WI38 (cell line): ENCODE measurements at regions not wholly inside any gene's neighbourhood (a gene's known extent, or its start where the extent isn't known, plus 50 kb on each side); places are given as distances from the start of the nearest gene placed in this dataset.

Experiments used
- H3K4me3 ChIP-seq: 2 replicates; pipeline ENCODE4 v1.5.1; 2011; ENCODE audit warnings: low read depth, mild to moderate bottlenecking, control low read depth, low read length
- CTCF ChIP-seq: IDR thresholded peaks from 2 replicates; pipeline ENCODE4 v1.5.1; 2012; ENCODE audit warnings: low read depth, mild to moderate bottlenecking, control low read depth, low read length

GRCh38 chr6:91879386-91879995, 1292.6 kb upstream of the MAP3K7 start:
- no peak for TF ChIP-seq CTCF
- no peak overlapping the region for H3K4me3 ChIP-seq

GRCh38 chr6:91877994-91878393, 1291.1 kb upstream of the MAP3K7 start:
- TF ChIP-seq CTCF: no peak
- H3K4me3 ChIP-seq: no peak overlapping the region

GRCh38 chr6:91874971-91875370, 1288.1 kb upstream of the MAP3K7 start:
- no peak for TF ChIP-seq CTCF
- no peak overlapping the region for H3K4me3 ChIP-seq

- no peak for TF ChIP-seq CTCF
- H3K4me3 ChIP-seq: no peak overlapping the region
Measured at GRCh38 chr6:91868539-91869202, 1281.8 kb upstream of the MAP3K7 start.

- TF ChIP-seq CTCF: no peak
- no peak overlapping the region for H3K4me3 ChIP-seq
Measured at GRCh38 chr6:91865889-91866288, 1279.0 kb upstream of the MAP3K7 start.

GRCh38 chr6:91864911-91865310, 1278.0 kb upstream of the MAP3K7 start:
- no peak overlapping the region for H3K4me3 ChIP-seq
- TF ChIP-seq CTCF: no peak

GRCh38 chr6:91860541-91861335, 1273.9 kb upstream of the MAP3K7 start:
- TF ChIP-seq CTCF: no peak
- H3K4me3 ChIP-seq: no peak overlapping the region
